Testis (tissue), 2 donors: ENCODE measurements at regions not wholly inside any gene's neighbourhood (a gene's known extent, or its start where the extent isn't known, plus 50 kb on each side); places are given as distances from the start of the nearest gene placed in this dataset.

Experiments
- DNase-seq: peaks from one replicate; pipeline ENCODE4 v3.0.0-alpha.2; 2019
- H3K27ac ChIP-seq, 2 donors: fragments of 200-600 bp; sonication (generic); one replicate each; pipeline ENCODE4 v1.5.1; 2019
- H3K27me3 ChIP-seq: fragments of 200-600 bp; sonication (generic); one replicate; pipeline ENCODE4 v1.5.1; 2019
- H3K36me3 ChIP-seq: fragments of 200-600 bp; sonication (generic); one replicate; pipeline ENCODE4 v1.5.1; 2017; ENCODE audit warnings: low read depth; ENCODE audit errors: missing control alignments
- H3K4me1 ChIP-seq: fragments of 200-600 bp; sonication (generic); one replicate; pipeline ENCODE4 v1.5.1; 2019
- H3K4me3 ChIP-seq, 2 donors: fragments of 200-600 bp; sonication (generic); one replicate each; pipeline ENCODE4 v1.5.1; 2017 to 2019
- H3K9me3 ChIP-seq: fragments of 200-600 bp; sonication (generic); one replicate; pipeline ENCODE4 v1.5.1; 2017
- POLR2A ChIP-seq: fragments of 450-650 bp; IDR thresholded peaks from one replicate; pipeline ENCODE4 v1.6.1; 2017; ENCODE audit warnings: antibody characterized with exemption, mild to moderate bottlenecking, moderate library complexity
- WGBS, 2 donors: methylation state at CpG; one replicate each; pipeline ENCODE4 v1.1.5; 2018; 5-methylcytosine and 5-hydroxymethylcytosine counted together
- intact Hi-C: fragments of 100-400 bp; cut with DNase I; formaldehyde crosslinking; loops from one replicate; pipeline ENCODE4 v1.15.1; 2023; ENCODE audit warnings: low total_unique reads
- TF ChIP-seq, protein P1 (sequence below), 3 experiments: fragments of 450-650 bp in 2 of 3; fragments of 200-600 bp in 1 of 3; sonication (generic) in 1 of 3; IDR thresholded peaks; one replicate each; pipeline ENCODE4 v1.5.1; 2016 to 2019; ENCODE audit warnings: antibody characterized with exemption in 3 of 3, mild to moderate bottlenecking in 2 of 3, moderate library complexity in 1 of 3

DNA sequence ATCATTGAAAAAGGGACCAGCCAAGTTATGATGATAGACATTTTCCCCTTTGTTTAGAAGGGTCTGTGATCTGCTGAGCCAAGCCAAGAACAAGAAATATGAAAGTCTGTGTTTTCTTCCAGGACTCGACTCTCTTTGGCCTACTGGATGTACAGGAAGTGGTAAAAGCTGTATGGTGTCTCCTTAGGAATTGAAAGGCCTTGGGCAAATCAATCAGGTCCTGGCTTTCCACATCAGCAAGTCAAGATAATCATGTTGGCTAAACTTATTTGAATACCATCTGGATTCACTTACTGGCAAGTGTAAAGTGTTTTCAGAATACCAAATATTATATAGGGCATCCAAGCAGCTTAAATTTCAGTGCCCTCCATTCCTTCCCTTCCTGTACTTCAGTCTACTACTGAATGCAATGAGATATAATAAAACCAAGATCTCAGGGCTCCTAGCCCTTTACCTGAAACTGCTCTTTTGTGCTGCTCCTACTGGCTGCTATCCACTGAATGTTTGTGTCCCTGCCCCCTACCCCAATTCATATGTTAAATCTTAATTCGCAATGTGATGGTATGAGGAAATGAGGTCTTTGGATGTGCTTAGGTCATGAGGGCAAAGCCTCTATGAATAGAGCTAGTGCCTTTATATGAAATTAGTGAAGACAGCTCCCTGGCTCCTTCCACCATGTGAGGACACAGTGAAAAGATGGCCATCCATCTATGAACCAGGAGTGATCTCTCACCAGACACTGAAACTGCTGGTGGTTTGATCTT, 578.0 kb downstream of the SPRY1 start:
- 65 to 79% methylated on average over 2 of the region's 2 CpGs for WGBS, 2 donors
- Histone ChIP-seq H3K27ac (no peak overlapping the region), H3K27me3 (no peaks in the 10 kb centered on the region), H3K4me1 (no peaks in the 10 kb centered on the region), H3K4me3 (no peak overlapping the region), H3K36me3 (no peaks in the 10 kb centered on the region), H3K9me3 (no peaks in the 10 kb centered on the region)
- intact Hi-C loops = no loop called here
- DNase-seq = no peak
- TF ChIP-seq POLR2A = no peak
- TF ChIP-seq, protein P1, sequence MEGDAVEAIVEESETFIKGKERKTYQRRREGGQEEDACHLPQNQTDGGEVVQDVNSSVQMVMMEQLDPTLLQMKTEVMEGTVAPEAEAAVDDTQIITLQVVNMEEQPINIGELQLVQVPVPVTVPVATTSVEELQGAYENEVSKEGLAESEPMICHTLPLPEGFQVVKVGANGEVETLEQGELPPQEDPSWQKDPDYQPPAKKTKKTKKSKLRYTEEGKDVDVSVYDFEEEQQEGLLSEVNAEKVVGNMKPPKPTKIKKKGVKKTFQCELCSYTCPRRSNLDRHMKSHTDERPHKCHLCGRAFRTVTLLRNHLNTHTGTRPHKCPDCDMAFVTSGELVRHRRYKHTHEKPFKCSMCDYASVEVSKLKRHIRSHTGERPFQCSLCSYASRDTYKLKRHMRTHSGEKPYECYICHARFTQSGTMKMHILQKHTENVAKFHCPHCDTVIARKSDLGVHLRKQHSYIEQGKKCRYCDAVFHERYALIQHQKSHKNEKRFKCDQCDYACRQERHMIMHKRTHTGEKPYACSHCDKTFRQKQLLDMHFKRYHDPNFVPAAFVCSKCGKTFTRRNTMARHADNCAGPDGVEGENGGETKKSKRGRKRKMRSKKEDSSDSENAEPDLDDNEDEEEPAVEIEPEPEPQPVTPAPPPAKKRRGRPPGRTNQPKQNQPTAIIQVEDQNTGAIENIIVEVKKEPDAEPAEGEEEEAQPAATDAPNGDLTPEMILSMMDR (IDR thresholded peaks at IDR 0.05) = no peak

- Histone ChIP-seq H3K4me1 (no peaks in the 10 kb centered on the region), H3K36me3 (no peaks in the 10 kb centered on the region), H3K9me3 (no peaks in the 10 kb centered on the region), H3K27me3 (no peaks in the 10 kb centered on the region), H3K4me3 (no peak overlapping the region), H3K27ac (no peak overlapping the region)
- intact Hi-C loops = no loop called here
- WGBS, 2 donors = 60% methylated on average over 7 of the region's 7 CpGs
- no peak for TF ChIP-seq POLR2A
- TF ChIP-seq, protein P1 (IDR thresholded peaks at IDR 0.05) = no peak
- DNase-seq = no peak
These were observed 579.7 kb downstream of the SPRY1 start for GRCh38 chr4:123976285-123976684.

DNA sequence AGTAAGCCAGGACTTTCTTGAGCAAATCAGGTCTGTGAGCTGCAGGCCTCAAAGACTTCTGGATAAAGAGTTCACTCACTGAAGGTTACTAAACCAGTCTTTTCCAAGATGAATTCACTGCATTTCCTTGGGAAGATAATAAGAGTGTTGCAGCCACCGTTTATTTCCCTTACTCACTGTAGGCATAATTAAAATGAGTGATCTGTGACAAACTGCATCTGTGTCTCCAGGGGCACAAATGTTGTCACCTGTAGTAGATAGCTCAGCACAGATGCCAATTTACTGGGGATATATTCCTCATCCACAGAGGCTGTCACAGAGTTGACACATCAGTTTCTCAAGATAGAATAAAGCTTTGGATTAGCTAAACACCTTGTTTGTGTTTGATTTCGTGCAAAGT, 580.2 kb downstream of the SPRY1 start:
- DNase-seq = no peak
- Histone ChIP-seq H3K27me3 (no peaks in the 10 kb centered on the region), H3K36me3 (no peaks in the 10 kb centered on the region), H3K4me1 (no peaks in the 10 kb centered on the region), H3K4me3 (no peak overlapping the region), H3K27ac (no peak overlapping the region), H3K9me3 (no peaks in the 10 kb centered on the region)
- intact Hi-C loops = no loop called here
- no peak for TF ChIP-seq POLR2A
- 60 to 66% methylated on average over 2 of the region's 2 CpGs for WGBS, 2 donors

DNA sequence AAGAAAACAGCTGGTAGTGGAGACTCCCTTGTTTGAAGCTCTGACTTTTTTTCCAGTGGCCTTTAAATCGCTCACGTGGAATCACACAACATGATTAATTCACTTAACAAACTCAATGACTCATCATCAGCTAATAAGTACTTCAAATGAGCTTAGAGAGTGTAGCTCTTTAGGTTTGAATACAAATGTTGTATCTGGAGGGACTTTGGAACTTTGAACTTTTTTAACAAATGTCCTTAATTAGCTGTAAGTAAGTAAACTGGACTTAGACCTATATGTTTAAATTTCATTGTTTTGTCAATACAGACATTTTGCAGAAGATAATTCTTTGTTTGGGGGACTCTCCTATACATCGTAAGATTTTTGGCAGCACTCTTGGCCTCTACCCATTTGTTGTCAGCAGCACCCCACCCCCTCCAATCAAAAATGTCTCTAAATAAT, 581.1 kb downstream of the SPRY1 start:
- TF ChIP-seq, protein P1 (IDR thresholded peaks at IDR 0.05) = no peak
- no peak for TF ChIP-seq POLR2A
- Histone ChIP-seq H3K9me3 (no peaks in the 10 kb centered on the region), H3K4me1 (no peaks in the 10 kb centered on the region), H3K27ac (no peak overlapping the region), H3K27me3 (no peaks in the 10 kb centered on the region), H3K36me3 (no peaks in the 10 kb centered on the region), H3K4me3 (no peak overlapping the region)
- DNase-seq = no peak
- intact Hi-C loops = no loop called here
- 71 to 78% methylated on average over 3 of the region's 3 CpGs for WGBS, 2 donors

- H3K36me3 ChIP-seq = no peaks in the 10 kb centered on the region
- H3K4me3 ChIP-seq = no peak overlapping the region
- TF ChIP-seq POLR2A = no peak
- TF ChIP-seq, protein P1 (IDR thresholded peaks at IDR 0.05) = no peak
- WGBS, 2 donors = 79 to 82% methylated on average over 1 of the region's 1 CpG
- H3K27me3 ChIP-seq = no peaks in the 10 kb centered on the region
- H3K27ac ChIP-seq = no peak overlapping the region
- no peaks in the 10 kb centered on the region for H3K4me1 ChIP-seq
- H3K9me3 ChIP-seq = no peaks in the 10 kb centered on the region
- intact Hi-C loops = no loop called here
- DNase-seq = no peak
These were observed 582.0 kb downstream of the SPRY1 start for GRCh38 chr4:123978637-123979036.
